GM18867 (cell line): ENCODE measurements at regions not wholly inside any gene's neighbourhood (a gene's known extent, or its start where the extent isn't known, plus 50 kb on each side); places are given as distances from the start of the nearest gene placed in this dataset.
"Not testable (repeated sequence)": the region's sequence is repeated elsewhere in the genome, so short reads cannot be mapped to it uniquely, and the experiment has no call there.

Experiments
- ATAC-seq: cut with Tn5 transposase; IDR thresholded peaks from one replicate; pipeline ENCODE4 v1.9.1; 2021; ENCODE audit warnings: mild to moderate bottlenecking, moderate library complexity; ENCODE audit not compliant: unreplicated experiment

DNA sequence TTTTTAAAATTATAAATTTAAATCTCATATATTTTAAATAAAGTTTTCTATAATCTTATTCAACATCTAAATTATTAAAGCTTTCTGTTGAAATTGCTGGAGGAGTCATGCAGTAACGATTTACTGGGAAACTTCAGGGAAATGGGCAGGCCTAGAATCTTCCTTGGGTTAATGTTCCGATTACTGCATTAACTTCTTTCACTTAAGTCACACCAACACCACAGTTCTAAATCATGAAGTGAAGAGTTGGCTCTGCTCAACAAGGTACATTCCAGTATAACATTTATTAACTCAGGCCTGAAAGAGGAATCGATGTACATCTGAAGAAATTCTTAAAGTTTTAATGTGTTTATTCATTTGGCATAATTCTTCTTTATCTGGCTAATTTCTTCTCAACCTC is 244.3 kb downstream of the CCER1 start:
- no peak for ATAC-seq

DNA sequence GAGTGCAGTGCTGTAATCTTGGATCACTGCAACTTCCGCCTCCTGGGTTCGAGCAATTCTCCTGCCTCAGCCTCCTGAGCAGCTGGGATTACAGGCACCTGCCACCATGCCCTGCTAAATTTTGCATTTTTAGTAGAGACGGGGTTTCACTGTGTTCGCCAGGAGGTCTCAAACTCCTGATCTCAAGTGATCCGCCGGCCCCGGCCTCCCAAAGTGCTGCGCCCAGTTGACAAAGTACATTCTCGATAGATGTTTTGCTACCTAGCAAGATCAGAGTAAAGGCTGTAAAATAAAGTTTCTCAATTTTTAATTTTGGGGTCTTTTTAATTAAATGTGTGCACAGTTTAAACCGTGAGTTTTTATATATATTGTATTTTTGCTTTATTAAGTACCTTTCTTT is 248.9 kb downstream of the CCER1 start:
- ATAC-seq, result no peak

DNA sequence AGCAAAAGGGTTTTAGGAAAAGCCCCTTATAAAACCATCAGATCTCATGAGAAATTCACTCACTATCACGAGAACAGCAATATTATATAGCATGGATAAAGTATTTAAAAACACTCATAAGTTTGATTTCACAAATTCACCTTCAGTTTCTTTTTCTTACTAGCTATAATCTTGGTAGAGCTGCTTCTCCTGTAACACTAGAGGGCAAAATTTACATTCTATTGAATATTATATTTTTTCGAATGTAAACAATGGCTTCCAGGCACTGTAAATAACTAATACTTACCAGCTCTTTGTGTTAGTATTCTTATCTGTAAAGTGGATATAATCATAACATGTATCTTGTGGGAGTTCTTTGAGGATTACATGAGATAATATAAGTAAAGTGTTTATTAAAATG is 259.6 kb downstream of the CCER1 start:
- ATAC-seq, result peak; percentile 42

DNA sequence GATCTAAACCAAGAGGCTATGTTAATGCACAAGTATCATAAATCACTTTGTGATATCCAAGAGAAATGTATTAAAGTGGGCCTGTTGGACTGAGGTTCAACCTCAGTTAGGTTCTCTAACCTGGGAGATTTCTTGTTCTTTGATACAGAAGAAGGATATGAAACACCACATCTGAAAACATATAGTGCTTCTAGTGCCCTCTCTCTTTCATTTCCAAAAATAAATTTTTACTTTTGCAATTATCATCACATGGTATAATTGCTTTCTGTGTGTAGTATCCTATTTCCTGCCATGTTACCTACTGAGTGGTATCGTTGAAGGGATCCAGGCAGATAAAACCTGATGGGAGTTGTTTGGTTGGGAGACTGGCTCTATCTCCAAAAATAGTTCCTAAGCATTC is 264.9 kb downstream of the CCER1 start:
- ATAC-seq, result peak; percentile 84

DNA sequence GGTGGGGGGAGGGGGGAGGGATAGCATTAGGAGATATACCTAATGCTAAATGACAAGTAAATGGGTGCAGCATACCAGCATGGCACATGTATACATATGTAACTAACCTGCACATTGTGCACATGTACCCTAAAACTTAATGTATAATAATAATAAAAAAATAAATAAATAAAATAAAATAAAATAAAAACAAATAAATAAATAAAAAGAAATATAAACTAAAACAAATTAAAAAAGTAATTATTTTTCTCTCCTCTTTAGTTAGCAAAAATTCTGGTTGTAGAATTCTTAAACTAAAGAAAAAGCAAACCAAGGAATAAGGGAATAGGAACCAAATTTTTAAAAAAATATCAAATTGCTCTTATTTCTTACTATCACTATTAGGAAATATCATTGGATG is 267.3 kb downstream of the CCER1 start:
- ATAC-seq, result not testable (repeated sequence)

DNA sequence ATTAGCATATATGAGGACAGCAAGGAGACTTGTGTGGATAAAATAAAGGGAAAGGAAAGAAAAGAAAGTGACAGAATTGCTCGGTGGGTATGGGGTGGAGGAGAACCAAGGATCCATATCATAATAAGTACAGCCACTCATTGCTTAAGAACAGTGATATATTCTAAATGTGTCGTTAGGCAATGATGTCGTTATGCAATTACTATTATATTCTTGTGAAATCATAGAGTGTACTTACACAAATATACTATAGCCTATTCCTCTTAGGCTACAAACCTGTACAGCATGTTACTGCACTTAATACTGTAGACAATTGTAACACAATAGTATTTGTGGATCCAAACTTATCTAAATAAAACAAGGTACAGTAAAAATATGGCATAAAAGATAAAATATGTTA is 271.1 kb downstream of the CCER1 start:
- no peak for ATAC-seq

DNA sequence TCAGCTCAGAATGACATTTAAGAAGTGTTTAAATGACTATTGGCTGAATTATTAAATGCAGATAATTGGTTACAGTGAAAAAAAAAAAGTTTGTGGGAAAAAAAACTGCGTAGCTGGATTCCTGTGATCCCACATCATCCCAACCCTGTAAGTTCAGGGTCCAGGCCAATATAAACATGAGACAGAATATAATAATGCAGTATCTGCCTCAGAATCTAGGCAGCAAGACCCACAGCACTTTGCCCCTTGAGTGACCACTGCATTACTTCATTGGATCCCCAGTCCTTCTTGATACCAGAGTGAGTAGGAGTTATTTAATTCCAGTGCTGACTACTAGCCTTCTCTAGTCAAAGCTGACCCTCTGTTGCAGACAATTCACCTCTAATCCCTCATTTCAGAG is 272.6 kb downstream of the CCER1 start:
- ATAC-seq, result no peak

DNA sequence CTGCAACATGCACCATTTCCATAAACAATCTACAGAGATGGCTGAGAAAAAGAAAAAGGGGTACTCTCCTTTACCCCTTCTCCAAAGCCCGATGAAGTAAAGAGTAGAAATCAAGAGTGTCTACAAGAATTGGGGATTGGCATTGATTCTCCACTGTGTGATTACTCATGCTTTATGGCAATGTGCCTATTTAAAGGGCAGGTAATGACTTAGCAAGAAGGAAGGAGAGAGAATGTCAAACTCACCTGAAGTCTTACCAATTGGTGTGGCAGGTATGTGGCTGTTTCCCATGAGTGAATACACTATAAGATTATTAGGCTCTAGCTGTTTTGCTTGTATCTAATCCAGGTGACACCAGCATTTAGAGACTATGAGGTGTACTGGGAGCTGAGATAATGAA is 275.3 kb downstream of the CCER1 start:
- ATAC-seq, result no peak

DNA sequence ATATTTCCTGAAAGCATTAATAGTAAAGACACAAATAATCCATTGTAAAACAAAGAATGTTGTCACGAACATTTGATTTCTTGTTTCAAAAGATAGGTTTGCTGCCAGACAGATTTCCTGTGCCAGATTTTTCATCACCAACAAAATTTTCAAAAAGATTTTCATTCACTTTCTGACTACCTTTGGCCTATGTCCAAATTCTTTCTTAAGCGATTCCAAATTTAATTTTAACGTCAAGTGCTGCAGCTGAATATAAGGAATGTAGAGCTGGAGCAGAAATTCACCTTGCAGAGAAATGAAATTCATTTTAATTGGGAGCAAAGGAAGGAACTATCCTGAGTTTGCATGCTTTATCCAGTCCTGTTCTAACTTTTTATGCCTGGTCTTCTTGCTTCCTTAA is 277.4 kb downstream of the CCER1 start:
- no peak for ATAC-seq

DNA sequence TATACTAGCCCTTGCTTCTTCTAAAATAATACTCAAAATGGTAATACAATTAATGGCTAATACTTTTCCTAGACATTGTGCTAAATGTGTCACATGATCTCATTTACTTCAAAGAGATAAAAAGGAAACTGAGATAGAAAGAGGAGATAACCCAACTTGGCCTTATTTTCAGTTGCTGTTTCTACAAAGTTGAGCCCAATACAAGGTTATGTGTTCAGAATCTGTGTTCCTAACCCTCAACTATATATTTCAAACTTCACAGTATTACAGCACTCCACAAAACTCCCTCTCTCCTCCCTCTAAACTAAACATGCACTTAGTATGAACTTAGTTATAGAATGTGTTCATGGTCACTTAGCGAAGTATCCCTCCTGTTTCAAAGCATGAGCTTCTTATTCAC is 277.9 kb downstream of the CCER1 start:
- no peak for ATAC-seq

DNA sequence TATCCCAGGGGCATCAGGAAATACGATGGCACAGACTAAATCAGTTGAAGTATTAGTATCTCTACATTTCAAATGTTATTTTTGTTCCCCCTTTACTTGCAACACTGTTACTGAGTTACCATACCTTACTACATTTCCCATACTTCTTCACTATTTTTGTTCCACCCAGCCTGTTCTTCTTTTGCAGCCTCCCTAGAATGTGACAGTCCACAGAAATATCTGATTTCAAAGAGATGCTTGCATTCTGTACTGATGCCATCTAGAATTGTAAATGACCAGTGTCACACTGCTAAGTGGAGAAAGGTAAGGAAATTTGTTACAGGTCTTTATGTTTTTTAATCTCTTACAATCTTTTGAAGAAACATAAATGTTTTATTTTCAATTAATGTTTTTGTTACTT is 279.9 kb downstream of the CCER1 start:
- no peak for ATAC-seq

DNA sequence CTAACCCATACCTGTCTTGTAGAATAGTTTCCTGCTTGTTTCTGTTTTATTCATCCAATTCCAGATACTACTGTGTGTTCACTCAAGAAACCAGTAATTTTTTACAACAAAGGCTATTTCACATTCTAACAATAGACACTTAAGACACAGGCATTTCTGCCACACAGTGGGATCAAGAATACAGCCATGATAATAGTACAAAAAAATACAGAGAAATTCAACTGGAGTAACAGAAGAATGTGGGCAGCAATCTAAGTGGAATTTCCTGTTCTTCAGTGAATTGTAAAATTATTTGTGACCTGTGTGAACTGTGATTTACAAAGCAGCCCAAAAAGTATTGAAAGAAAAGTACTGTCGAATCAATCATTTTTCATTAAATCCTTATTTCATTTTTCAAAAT is 282.9 kb downstream of the CCER1 start:
- ATAC-seq, result no peak

DNA sequence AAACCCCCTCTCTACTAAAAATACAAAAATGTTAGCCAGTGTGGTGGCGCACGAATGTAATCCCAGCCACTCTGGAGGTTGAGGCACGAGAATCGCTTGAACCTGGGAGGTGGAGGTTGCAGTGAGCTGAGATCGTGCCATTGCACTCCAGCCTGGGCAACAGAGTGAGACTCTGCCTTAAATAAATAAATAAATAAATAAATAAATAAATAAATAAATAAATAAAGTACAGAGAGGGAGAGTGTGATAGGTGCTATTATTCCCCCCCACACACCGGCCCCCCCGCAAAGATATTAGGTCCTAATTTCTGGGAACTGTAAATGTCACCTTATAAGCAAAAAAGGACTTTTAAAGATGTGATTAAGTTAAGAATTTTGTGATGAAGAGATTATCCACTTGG is 291.0 kb downstream of the CCER1 start:
- ATAC-seq, result not testable (repeated sequence)

DNA sequence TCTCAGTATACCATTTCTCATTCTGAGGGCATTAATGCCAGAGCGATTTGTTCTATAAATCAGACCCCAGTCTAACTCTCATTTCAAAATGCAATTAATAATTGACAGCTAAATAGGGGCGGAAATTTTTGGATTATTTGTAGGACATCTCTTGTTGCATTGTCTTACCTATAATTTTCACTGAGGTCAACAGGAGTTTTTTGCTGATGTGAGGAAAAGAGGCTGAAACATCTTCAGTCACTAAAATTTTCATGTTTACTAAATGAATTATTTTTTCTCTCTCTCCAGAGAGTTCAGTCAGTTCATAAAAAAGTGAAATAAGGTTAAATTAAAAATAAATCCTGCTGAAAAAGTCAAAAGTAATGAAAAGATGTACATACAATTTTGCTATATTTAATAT is 295.9 kb downstream of the CCER1 start:
- ATAC-seq, result no peak

DNA sequence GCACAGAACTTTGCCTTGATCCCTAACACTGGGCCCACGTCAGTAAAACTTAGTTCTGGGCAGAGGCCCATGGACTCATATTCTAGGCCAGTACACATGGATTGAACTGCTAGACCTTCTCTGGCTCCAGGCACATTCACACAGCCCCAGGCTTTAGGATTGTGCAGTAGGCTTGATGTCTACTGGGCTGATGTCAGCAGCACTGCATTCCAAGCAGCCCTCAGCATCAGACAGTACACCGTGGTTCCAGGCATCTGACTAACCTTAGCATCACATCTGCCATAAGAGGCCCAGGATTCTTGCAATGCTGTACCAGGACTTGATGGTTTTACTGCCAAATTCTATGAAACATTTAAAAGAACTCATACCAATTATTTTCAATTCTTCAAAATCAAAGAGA is 301.9 kb downstream of the CCER1 start:
- no peak for ATAC-seq

DNA sequence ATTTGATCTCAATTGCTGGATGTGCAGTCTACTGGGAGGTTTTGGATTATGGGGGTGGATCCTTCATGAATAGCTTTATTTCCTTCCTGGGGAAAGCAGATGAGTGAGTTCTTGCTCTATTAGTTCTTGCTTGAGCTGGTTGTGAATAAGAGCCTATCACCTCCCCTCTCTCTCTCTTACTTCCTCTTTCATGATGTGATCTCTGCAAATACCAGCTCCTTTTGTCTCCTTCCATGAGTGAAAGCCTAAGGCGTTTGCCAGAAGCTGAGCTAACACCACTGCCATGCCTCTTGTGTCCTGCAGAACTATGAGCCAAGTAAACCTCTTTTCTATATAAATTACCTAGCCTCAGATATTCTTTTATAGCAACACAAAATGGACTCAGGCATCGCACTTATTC is 302.7 kb downstream of the CCER1 start:
- ATAC-seq, result peak; percentile 48

DNA sequence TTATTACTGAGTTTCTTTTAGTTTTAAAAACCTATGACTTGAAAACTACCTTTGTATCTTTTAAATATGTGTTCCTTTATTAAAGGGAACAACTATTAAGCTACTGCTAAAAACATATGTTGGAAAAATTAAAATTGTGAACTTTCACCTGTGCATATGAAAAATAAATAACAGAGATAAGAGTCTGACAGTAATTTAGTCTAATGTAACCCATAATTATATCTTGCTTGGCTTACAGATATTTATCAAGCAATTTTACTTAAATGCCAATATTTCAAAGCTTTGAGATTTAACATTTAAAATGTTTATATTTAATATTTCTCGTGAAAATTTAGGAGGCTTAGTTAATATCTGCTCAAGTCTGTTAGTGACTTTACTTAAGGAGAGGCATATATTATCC is 309.8 kb downstream of the CCER1 start:
- ATAC-seq, result no peak

DNA sequence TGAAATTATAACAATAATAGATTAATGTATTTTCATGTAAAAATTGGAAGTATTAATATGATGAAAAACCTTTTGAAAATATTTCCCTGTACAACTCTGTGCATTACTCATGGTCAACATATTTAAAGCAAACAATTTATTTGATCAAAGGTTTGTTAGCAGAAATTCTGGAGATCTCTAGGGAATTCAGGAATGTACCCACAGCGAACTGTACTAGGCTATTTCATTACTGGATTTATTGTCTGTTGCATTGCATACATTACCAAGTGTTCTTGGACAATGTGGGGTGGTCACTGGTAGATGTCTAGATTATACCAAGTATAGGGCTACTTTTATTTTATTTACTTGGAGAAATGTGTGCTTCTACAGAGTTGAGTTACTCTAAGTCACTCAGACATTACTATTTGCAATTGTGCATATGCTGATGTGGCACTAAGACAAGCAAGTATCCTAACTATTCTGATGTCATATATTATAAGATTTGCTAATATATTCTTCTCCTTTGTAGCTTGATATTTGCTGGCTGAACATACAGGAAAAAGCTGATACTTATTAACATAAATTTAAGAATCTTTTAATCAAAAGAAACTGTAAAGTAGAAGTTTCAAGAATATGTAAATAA is 323.3 kb downstream of the CCER1 start:
- ATAC-seq, result no peak

DNA sequence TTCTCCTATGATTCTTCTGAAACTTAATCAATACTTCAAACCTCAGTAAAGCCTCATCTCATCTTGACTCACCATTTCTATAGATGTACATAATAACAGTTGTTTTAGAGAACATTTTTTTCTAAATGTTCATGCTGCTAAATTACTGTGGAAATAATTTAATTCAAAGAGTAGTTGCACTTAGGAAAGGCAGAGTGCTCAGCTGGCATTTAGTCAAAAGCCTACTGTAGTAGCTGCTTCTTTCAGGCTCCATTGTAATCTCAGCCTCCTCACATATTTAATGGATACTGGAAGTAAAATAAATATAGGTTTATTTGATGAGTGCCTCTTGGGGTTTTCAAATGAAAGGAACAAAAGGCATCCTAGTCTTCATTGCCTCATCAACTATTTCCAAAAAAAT is 325.0 kb downstream of the CCER1 start:
- ATAC-seq, result no peak

DNA sequence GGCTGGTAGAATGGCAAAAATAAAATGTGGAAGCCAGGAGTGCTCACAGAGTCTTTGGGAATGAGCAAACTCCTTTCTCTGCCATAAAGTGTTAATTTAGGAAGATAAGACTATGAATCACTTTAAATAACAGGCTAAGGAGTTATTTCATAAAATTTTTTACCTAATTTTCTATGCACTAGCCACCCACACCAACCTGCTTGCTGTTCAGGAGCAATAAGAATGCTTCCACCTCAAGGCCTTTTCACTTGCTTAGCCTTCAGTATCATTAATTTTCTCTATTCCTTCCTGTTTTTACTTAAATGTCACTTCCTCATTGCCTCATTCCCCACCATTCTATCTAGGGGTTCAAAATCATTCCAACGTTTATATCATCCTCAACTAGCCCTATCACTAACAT is 326.8 kb downstream of the CCER1 start:
- ATAC-seq, result no peak

DNA sequence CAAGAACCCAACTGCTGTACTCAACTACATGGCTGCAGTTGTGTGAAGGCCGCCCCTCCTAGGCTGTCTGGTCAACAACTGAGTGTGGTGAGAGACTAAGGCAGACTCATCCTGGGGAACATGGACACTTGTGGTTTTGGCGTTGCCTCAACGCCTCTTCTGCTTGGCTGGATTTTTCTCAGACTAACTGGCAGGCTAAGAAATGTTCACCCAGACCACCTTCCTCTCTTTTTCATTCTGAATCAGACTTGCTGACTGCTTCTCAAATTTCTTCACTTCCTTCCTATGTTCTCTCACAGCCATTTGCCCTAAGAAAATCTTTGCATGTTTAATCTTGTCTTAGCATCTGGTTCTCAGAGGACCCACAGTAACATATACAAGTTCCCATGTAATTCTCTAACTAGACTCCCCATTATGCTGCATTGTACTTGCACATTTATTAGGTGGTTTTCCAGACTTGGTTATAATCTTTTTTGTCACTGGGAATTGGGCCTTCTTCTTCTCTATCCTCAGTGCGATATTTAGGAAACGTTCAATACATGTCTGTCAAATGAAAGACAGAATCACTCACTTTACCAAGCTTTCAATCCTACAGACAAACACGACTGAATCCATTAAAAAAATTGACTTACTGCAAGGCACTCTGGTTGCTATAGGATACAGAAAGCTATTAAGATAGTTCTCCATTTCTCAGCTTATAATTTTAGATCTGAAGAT is 327.6 kb downstream of the CCER1 start:
- no peak for ATAC-seq

DNA sequence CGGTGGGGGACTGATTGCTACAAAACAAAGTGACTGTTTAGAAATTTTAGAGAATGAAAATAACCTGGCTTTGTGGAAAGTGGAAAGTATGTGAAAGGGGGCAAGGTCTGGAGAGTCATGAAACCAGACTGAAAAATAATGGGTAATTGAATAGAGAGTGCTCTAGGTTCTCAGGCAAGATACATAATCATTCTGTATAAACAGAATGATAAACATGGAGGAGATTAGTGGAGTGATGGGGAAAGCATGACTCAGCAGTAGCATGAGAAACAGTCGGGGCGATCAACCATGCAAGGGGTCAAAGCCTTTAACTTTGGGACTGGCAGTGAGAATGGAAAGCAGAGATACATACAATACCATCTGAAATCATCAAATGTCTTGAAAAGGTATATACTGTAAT is 332.5 kb downstream of the CCER1 start:
- ATAC-seq, result no peak

DNA sequence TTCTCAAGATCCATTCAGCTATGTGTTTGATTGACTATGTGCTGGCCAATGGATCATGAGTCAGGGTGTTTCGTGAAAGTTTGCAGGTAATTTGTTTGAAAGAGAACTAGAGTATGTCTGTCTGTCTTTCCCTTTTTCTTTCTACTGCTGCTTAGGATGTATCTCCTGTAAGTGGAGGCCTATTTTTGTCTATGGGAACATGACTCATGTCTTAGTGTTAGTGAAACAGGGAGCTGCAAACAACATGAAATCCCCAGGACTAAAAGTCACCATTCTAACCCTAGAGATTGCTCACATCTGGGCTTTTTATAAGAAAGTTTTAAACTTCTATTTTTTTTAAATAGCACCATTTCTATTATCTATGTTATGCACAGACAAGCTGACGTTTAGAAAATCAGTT is 333.0 kb downstream of the CCER1 start:
- no peak for ATAC-seq
